GM12864 (cell line): ENCODE measurements at regions not wholly inside any gene's neighbourhood (a gene's known extent, or its start where the extent isn't known, plus 50 kb on each side); places are given as distances from the start of the nearest gene placed in this dataset.

Experiments
- DNase-seq: peaks from one replicate; pipeline ENCODE4 v3.0.0-alpha.2; 2011; ENCODE audit warnings: low read depth
- H3K4me3 ChIP-seq: 2 replicates; pipeline ENCODE4 v1.5.1; 2011; ENCODE audit warnings: mild to moderate bottlenecking, low read depth, low read length, control low read depth
- CTCF ChIP-seq: IDR thresholded peaks from 2 replicates; pipeline ENCODE4 v1.5.1; 2011; ENCODE audit warnings: low read depth, mild to moderate bottlenecking, moderate library complexity, low read length, control low read depth, inconsistent platforms; ENCODE audit errors: missing control alignments

GRCh38 chr7:85488406-85488805, 301.6 kb upstream of the SEMA3D start:
- no peak for TF ChIP-seq CTCF
- no peak overlapping the region for H3K4me3 ChIP-seq
- no peak for DNase-seq

- no peak overlapping the region for H3K4me3 ChIP-seq
- DNase-seq = no peak
These were observed 296.3 kb upstream of the SEMA3D start for GRCh38 chr7:85483177-85483576.

GRCh38 chr7:85480666-85481065, 293.8 kb upstream of the SEMA3D start:
- TF ChIP-seq CTCF = no peak
- no peak overlapping the region for H3K4me3 ChIP-seq
- no peak for DNase-seq

More at GRCh38 chr7:85483177-85483576, 296.3 kb upstream of the SEMA3D start:
- no peak for TF ChIP-seq CTCF

GRCh38 chr7:85479918-85480643, 293.2 kb upstream of the SEMA3D start:
- TF ChIP-seq CTCF = no peak
- no peak for DNase-seq
- no peak overlapping the region for H3K4me3 ChIP-seq

- no peak for DNase-seq
- TF ChIP-seq CTCF = no peak
These were observed 291.7 kb upstream of the SEMA3D start for GRCh38 chr7:85478530-85478929.

GRCh38 chr7:85475476-85475875, 288.6 kb upstream of the SEMA3D start:
- no peak for DNase-seq
- no peak overlapping the region for H3K4me3 ChIP-seq
- no peak for TF ChIP-seq CTCF

More at GRCh38 chr7:85478530-85478929, 291.7 kb upstream of the SEMA3D start:
- no peak overlapping the region for H3K4me3 ChIP-seq

- TF ChIP-seq CTCF = no peak
- DNase-seq = no peak
- no peak overlapping the region for H3K4me3 ChIP-seq
These were observed 288.2 kb upstream of the SEMA3D start for GRCh38 chr7:85475071-85475470.
